ENCODE measurements at regions not wholly inside any gene's neighbourhood (a gene's known extent, or its start where the extent isn't known, plus 50 kb on each side); places are given as distances from the start of the nearest gene placed in this dataset.

DNA sequence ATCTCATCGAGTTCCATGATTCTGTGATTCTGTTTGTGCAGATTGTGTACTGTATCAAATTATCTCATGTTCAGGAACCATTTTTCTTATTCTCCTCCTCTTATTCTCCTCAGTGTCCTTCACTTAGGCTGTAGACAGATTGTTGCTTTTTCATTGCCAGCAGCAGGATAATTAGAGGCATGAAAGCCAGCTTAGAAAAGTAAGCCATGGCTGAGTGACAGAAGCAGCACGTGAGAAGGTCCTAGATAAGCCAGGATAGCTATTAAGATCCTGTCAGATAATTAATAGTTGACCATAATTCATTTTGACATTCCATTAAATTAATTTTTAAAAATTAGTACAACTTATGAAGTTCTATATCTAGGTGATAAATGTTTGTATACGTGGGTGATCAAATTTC, 60.8 kb upstream of the PRKACB start:
- H3K27ac Mint-ChIP-seq, result no peak overlapping the region
- TF ChIP-seq, protein P1, sequence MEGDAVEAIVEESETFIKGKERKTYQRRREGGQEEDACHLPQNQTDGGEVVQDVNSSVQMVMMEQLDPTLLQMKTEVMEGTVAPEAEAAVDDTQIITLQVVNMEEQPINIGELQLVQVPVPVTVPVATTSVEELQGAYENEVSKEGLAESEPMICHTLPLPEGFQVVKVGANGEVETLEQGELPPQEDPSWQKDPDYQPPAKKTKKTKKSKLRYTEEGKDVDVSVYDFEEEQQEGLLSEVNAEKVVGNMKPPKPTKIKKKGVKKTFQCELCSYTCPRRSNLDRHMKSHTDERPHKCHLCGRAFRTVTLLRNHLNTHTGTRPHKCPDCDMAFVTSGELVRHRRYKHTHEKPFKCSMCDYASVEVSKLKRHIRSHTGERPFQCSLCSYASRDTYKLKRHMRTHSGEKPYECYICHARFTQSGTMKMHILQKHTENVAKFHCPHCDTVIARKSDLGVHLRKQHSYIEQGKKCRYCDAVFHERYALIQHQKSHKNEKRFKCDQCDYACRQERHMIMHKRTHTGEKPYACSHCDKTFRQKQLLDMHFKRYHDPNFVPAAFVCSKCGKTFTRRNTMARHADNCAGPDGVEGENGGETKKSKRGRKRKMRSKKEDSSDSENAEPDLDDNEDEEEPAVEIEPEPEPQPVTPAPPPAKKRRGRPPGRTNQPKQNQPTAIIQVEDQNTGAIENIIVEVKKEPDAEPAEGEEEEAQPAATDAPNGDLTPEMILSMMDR (IDR thresholded peaks at IDR 0.05; ENCODE audit: unreplicated experiment), result no peak
- H3K4me3 Mint-ChIP-seq (ENCODE audit: low read depth), result no peak overlapping the region
- no peak for DNase-seq (ENCODE audit: low spot score, unreplicated experiment)
- no peaks in the 10 kb centered on the region for H3K9me3 Mint-ChIP-seq (ENCODE audit: low read depth)
- H3K27me3 Mint-ChIP-seq, result no peaks in the 10 kb centered on the region
- H3K4me1 Mint-ChIP-seq (ENCODE audit: low read depth), result peaks cover 21% of the 10 kb centered on the region
- H3K36me3 Mint-ChIP-seq (ENCODE audit: insufficient read depth), result peaks cover 12% of the 10 kb centered on the region

DNA sequence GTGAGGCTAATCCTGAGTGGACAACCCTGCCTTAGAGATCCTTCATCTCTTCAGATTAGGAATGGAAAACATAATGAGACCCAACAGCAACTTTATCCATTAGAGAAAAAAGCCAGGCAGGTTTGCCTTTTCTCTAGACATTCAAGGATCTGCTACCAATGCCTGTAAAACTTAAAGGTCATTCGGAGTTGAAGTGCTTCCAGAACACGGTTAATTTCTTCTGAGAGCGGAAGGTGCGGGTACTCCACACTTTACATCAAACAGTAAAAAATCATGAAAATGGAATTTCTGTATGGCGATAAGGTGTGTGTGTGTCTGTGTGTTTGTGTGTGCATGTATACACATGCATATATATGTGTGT, 65.2 kb upstream of the PRKACB start:
- Mint-ChIP-seq H3K27me3 (no peaks in the 10 kb centered on the region), H3K4me1 (ENCODE audit: low read depth) (peaks cover 29% of the 10 kb centered on the region), H3K9me3 (ENCODE audit: low read depth) (no peaks in the 10 kb centered on the region), H3K4me3 (ENCODE audit: low read depth) (peak overlapping the region; percentile 86), H3K27ac (peak overlapping the region; percentile 92), H3K36me3 (ENCODE audit: insufficient read depth) (peaks cover 5% of the 10 kb centered on the region)
- DNase-seq (ENCODE audit: low spot score, unreplicated experiment), result no peak
- TF ChIP-seq, protein P1 (IDR thresholded peaks at IDR 0.05; ENCODE audit: unreplicated experiment), result no peak

- TF ChIP-seq, protein P1 (IDR thresholded peaks at IDR 0.05; ENCODE audit: unreplicated experiment), result no peak
- Mint-ChIP-seq H3K36me3 (ENCODE audit: insufficient read depth) (peaks cover 9% of the 10 kb centered on the region), H3K9me3 (ENCODE audit: low read depth) (peaks cover under 1% of the 10 kb centered on the region), H3K27me3 (no peaks in the 10 kb centered on the region), H3K4me1 (ENCODE audit: low read depth) (peaks cover 28% of the 10 kb centered on the region), H3K4me3 (ENCODE audit: low read depth) (peak overlapping the region; percentile 86), H3K27ac (peak overlapping the region; percentile 92)
- no peak for DNase-seq (ENCODE audit: low spot score, unreplicated experiment)
Observed at GRCh38 chr1:84078108-84078841, 65.8 kb upstream of the PRKACB start.

GRCh38 chr1:84077476-84078107, 66.5 kb upstream of the PRKACB start:
- TF ChIP-seq, protein P1 (IDR thresholded peaks at IDR 0.05; ENCODE audit: unreplicated experiment), result no peak
- peak overlapping the region; percentile 96 for H3K27ac Mint-ChIP-seq
- DNase-seq (ENCODE audit: low spot score, unreplicated experiment), result peak; percentile 72
- H3K36me3 Mint-ChIP-seq (ENCODE audit: insufficient read depth), result peaks cover 13% of the 10 kb centered on the region
- H3K4me3 Mint-ChIP-seq (ENCODE audit: low read depth), result peak overlapping the region; percentile 86
- peaks cover 3% of the 10 kb centered on the region for H3K9me3 Mint-ChIP-seq (ENCODE audit: low read depth)
- no peaks in the 10 kb centered on the region for H3K27me3 Mint-ChIP-seq
- H3K4me1 Mint-ChIP-seq (ENCODE audit: low read depth), result peaks cover 25% of the 10 kb centered on the region

- no peak for DNase-seq (ENCODE audit: low spot score, unreplicated experiment)
Observed at GRCh38 chr1:84073266-84073665, 70.8 kb upstream of the PRKACB start.

More at GRCh38 chr1:84073266-84073665, 70.8 kb upstream of the PRKACB start:
- no peak overlapping the region for H3K27ac Mint-ChIP-seq
- no peak overlapping the region for H3K4me3 Mint-ChIP-seq (ENCODE audit: low read depth)
- TF ChIP-seq, protein P1 (IDR thresholded peaks at IDR 0.05; ENCODE audit: unreplicated experiment), result no peak
- H3K36me3 Mint-ChIP-seq (ENCODE audit: insufficient read depth), result peaks cover 29% of the 10 kb centered on the region
- H3K9me3 Mint-ChIP-seq (ENCODE audit: low read depth), result peaks cover 26% of the 10 kb centered on the region
- no peaks in the 10 kb centered on the region for H3K27me3 Mint-ChIP-seq
- peaks cover 11% of the 10 kb centered on the region for H3K4me1 Mint-ChIP-seq (ENCODE audit: low read depth)
